ENCODE measurements at regions not wholly inside any gene's neighbourhood (a gene's known extent, or its start where the extent isn't known, plus 50 kb on each side); places are given as distances from the start of the nearest gene placed in this dataset.

DNA sequence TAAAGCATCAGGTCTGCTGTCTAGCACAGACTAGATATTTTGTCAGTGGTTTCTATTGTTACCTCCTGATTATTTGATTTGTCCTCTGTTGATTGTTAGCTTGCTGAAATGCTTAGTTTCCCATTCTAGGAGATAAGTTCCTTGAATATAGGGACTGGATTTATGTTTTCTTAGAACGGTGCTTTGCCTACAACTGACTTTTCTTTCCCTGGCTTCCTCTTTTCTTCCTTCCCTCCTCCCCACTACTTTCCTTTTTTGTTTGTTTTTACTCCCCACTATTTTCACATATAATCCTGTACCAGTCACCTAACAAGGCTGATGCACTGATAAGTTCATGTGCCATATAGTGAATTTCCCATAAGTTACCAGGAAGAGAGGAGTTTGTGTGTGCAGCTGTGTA lies 58.5 kb upstream of the METAP2 start:
- H3K27me3 ChIP-seq (ENCODE audit: control insufficient read depth, insufficient read depth, low read length), result no peaks in the 10 kb centered on the region
- in situ Hi-C loops (cut with HindIII; ENCODE audit: low pct_unique_long_range_greater_than_20kb, low sequenced_read_pairs), result no loop called here
- H3K4me3 ChIP-seq (ENCODE audit: low read depth in 2 of 2, low read length in 2 of 2), result no peak overlapping the region
- H3K4me1 ChIP-seq (ENCODE audit: control insufficient read depth, insufficient read depth, low read length), result no peaks in the 10 kb centered on the region
- TF ChIP-seq POLR2AphosphoS5 (IDR thresholded peaks at IDR 0.05; ENCODE audit: low read depth, low read length) (no peak), TCF7L2 (IDR thresholded peaks at IDR 0.05; ENCODE audit: low read depth, low read length) (no peak), SIN3A (IDR thresholded peaks at IDR 0.05; ENCODE audit: borderline replicate concordance, insufficient read depth, low read depth, low read length) (no peak)
- TF ChIP-seq, protein P1, sequence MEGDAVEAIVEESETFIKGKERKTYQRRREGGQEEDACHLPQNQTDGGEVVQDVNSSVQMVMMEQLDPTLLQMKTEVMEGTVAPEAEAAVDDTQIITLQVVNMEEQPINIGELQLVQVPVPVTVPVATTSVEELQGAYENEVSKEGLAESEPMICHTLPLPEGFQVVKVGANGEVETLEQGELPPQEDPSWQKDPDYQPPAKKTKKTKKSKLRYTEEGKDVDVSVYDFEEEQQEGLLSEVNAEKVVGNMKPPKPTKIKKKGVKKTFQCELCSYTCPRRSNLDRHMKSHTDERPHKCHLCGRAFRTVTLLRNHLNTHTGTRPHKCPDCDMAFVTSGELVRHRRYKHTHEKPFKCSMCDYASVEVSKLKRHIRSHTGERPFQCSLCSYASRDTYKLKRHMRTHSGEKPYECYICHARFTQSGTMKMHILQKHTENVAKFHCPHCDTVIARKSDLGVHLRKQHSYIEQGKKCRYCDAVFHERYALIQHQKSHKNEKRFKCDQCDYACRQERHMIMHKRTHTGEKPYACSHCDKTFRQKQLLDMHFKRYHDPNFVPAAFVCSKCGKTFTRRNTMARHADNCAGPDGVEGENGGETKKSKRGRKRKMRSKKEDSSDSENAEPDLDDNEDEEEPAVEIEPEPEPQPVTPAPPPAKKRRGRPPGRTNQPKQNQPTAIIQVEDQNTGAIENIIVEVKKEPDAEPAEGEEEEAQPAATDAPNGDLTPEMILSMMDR (IDR thresholded peaks at IDR 0.05), result no peak
- TF ChIP-seq, protein P2, sequence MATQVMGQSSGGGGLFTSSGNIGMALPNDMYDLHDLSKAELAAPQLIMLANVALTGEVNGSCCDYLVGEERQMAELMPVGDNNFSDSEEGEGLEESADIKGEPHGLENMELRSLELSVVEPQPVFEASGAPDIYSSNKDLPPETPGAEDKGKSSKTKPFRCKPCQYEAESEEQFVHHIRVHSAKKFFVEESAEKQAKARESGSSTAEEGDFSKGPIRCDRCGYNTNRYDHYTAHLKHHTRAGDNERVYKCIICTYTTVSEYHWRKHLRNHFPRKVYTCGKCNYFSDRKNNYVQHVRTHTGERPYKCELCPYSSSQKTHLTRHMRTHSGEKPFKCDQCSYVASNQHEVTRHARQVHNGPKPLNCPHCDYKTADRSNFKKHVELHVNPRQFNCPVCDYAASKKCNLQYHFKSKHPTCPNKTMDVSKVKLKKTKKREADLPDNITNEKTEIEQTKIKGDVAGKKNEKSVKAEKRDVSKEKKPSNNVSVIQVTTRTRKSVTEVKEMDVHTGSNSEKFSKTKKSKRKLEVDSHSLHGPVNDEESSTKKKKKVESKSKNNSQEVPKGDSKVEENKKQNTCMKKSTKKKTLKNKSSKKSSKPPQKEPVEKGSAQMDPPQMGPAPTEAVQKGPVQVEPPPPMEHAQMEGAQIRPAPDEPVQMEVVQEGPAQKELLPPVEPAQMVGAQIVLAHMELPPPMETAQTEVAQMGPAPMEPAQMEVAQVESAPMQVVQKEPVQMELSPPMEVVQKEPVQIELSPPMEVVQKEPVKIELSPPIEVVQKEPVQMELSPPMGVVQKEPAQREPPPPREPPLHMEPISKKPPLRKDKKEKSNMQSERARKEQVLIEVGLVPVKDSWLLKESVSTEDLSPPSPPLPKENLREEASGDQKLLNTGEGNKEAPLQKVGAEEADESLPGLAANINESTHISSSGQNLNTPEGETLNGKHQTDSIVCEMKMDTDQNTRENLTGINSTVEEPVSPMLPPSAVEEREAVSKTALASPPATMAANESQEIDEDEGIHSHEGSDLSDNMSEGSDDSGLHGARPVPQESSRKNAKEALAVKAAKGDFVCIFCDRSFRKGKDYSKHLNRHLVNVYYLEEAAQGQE (IDR thresholded peaks at IDR 0.05; ENCODE audit: insufficient read depth in 1 of 2, low read depth in 2 of 2, low read length in 1 of 2), result no peak
- CTCF ChIA-PET, result no interaction called here
- H3K36me3 ChIP-seq (ENCODE audit: control insufficient read depth, insufficient read depth, low read length), result no peaks in the 10 kb centered on the region
- DNase-seq (ENCODE audit: low read depth, low spot score) (no peak), ATAC-seq (no peak)
- no peaks in the 10 kb centered on the region for H3K9me3 ChIP-seq (ENCODE audit: control insufficient read depth, insufficient read depth, low read depth, low read length)
- intact Hi-C loops (cut with micrococcal nuclease; ENCODE audit: unreplicated experiment), result no loop called here
- POLR2A ChIA-PET, result no interaction called here
- BruUV-seq (replicated peaks), result no TSS peak
- no peak overlapping the region for H3K27ac ChIP-seq (ENCODE audit: low read length)

DNA sequence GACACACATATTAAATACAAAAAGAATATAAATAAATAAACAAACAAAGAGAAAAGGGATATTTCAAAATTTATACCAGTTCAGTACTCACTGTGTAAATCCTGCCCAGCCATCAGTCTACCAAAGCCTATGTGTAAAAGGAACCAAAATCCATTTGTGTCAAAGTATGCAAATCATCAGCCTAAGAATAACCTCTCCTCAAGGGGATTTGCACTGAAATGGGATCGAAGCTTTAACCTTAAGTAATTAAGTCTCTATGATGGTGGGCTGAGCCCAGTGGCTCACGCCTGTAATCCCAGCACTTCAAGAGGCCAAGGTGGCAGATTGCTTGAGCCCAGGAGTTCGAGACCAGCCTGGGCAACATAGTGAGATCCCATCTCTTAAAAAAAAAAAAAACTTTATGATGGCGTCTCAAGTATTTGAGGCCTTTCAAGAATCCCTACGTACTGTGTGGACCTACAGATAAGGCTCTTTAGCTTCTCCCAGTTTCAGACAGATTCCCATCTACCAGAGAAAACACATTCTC lies 57.8 kb upstream of the METAP2 start:
- TF ChIP-seq, protein P2 (IDR thresholded peaks at IDR 0.05; ENCODE audit: insufficient read depth in 1 of 2, low read depth in 2 of 2, low read length in 1 of 2), result no peak
- H3K36me3 ChIP-seq (ENCODE audit: control insufficient read depth, insufficient read depth, low read length), result no peaks in the 10 kb centered on the region
- POLR2A ChIA-PET, result no interaction called here
- no peak overlapping the region for H3K27ac ChIP-seq (ENCODE audit: low read length)
- ATAC-seq (no peak), DNase-seq (ENCODE audit: low read depth, low spot score) (no peak)
- intact Hi-C loops (cut with micrococcal nuclease; ENCODE audit: unreplicated experiment), result no loop called here
- no peaks in the 10 kb centered on the region for H3K27me3 ChIP-seq (ENCODE audit: control insufficient read depth, insufficient read depth, low read length)
- no peaks in the 10 kb centered on the region for H3K9me3 ChIP-seq (ENCODE audit: control insufficient read depth, insufficient read depth, low read depth, low read length)
- BruUV-seq (replicated peaks), result no TSS peak
- H3K4me3 ChIP-seq (ENCODE audit: low read depth in 2 of 2, low read length in 2 of 2), result no peak overlapping the region
- CTCF ChIA-PET, result no interaction called here
- in situ Hi-C loops (cut with HindIII; ENCODE audit: low pct_unique_long_range_greater_than_20kb, low sequenced_read_pairs), result no loop called here
- H3K4me1 ChIP-seq (ENCODE audit: control insufficient read depth, insufficient read depth, low read length), result no peaks in the 10 kb centered on the region

All from Panc1 (cell line).